ENCODE measurements at regions not wholly inside any gene's neighbourhood (a gene's known extent, or its start where the extent isn't known, plus 50 kb on each side); places are given as distances from the start of the nearest gene placed in this dataset.

GRCh38 chr1:84086189-84086588 lies 57.9 kb upstream of the PRKACB start:
- TF ChIP-seq, protein P1, sequence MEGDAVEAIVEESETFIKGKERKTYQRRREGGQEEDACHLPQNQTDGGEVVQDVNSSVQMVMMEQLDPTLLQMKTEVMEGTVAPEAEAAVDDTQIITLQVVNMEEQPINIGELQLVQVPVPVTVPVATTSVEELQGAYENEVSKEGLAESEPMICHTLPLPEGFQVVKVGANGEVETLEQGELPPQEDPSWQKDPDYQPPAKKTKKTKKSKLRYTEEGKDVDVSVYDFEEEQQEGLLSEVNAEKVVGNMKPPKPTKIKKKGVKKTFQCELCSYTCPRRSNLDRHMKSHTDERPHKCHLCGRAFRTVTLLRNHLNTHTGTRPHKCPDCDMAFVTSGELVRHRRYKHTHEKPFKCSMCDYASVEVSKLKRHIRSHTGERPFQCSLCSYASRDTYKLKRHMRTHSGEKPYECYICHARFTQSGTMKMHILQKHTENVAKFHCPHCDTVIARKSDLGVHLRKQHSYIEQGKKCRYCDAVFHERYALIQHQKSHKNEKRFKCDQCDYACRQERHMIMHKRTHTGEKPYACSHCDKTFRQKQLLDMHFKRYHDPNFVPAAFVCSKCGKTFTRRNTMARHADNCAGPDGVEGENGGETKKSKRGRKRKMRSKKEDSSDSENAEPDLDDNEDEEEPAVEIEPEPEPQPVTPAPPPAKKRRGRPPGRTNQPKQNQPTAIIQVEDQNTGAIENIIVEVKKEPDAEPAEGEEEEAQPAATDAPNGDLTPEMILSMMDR (IDR thresholded peaks at IDR 0.05), result no peak
- TF ChIP-seq ZFX (IDR thresholded peaks at IDR 0.05; ENCODE audit: borderline replicate concordance), result no peak

All from 22Rv1 (cell line).